ENCODE measurements at regions not wholly inside any gene's neighbourhood (a gene's known extent, or its start where the extent isn't known, plus 50 kb on each side); places are given as distances from the start of the nearest gene placed in this dataset.

DNA sequence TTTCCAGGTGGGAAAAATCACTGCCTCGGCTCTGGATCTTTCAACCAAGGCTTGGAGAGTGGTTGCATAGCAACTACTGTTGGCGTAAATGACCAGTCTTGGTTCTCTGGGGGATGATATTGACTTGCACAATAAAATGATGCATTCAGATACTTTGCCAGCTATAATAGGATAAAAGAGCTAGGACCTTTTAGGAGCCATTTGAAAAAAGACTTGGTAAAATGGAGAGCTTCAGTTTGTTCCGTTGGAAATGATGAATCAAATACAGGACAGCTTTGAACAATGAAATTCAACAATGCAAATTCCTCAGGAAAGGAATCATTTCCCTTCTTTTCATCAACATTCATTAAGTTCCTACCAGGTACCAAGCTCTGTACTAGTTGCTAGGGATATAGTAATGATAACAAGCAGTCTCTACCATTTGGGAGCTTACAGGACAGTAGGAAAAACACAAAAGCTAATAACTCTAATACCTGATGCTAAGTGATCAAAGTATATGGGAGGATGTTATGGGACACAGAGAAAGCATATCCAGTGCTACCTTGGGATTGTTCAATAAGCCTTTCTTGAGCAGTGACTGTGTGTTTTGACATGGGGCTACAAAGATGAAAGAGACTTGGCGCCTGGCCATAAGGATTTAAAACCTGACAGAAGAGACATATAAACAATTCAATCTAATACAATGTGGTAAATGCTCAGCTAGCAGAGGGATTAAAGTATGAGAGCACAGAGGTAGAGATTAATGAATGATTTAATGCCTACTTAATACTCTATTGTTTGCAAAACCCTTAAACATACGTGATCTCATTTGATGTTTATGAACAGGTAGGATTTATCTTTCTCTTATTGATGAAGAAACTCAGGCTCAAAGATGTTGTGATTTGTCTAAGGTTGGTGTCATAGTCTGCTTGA is 110.7 kb downstream of the QPCT start:
- Mint-ChIP-seq H3K4me1 (ENCODE audit: low read depth) (peaks cover 50% of the 10 kb centered on the region), H3K27me3 (ENCODE audit: insufficient read depth) (peaks cover 1% of the 10 kb centered on the region)
- TF ChIP-seq, protein P1, sequence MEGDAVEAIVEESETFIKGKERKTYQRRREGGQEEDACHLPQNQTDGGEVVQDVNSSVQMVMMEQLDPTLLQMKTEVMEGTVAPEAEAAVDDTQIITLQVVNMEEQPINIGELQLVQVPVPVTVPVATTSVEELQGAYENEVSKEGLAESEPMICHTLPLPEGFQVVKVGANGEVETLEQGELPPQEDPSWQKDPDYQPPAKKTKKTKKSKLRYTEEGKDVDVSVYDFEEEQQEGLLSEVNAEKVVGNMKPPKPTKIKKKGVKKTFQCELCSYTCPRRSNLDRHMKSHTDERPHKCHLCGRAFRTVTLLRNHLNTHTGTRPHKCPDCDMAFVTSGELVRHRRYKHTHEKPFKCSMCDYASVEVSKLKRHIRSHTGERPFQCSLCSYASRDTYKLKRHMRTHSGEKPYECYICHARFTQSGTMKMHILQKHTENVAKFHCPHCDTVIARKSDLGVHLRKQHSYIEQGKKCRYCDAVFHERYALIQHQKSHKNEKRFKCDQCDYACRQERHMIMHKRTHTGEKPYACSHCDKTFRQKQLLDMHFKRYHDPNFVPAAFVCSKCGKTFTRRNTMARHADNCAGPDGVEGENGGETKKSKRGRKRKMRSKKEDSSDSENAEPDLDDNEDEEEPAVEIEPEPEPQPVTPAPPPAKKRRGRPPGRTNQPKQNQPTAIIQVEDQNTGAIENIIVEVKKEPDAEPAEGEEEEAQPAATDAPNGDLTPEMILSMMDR (IDR thresholded peaks at IDR 0.05) = no peak

DNA sequence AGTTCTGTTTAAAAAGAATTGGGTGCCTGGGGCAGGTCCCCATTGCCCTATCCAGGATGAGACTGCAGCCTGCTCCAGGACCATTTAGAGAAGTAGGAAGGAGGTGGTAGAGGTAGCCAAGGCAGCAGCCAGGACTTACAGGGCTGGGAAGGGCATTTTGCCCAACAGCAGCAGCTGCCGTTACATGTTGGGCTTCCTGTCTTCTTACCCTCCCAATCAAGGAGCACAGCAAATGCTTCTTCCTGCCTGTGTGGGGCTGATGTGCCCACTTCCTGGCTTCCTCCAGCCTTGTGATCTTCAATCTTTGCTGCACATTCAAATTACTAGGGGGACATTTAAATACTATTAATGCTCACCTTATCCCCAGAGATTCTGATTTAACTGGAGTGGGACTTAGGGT is 112.0 kb downstream of the QPCT start:
- Mint-ChIP-seq H3K4me3 (peak overlapping the region; percentile 80; the same call in 1 of the 2 replicates), H3K27me3 (ENCODE audit: insufficient read depth) (no peaks in the 10 kb centered on the region), H3K4me1 (ENCODE audit: low read depth) (peaks cover 64% of the 10 kb centered on the region), H3K9me3 (no peaks in the 10 kb centered on the region), H3K36me3 (ENCODE audit: low read depth) (no peaks in the 10 kb centered on the region), H3K27ac (no peak overlapping the region)
- TF ChIP-seq, protein P1 (IDR thresholded peaks at IDR 0.05) = no peak
- DNase-seq = no peak

More for the DNA sequence above, 110.7 kb downstream of the QPCT start:
- no peak for DNase-seq
- Mint-ChIP-seq H3K27ac (no peak overlapping the region), H3K4me3 (no peak overlapping the region), H3K36me3 (ENCODE audit: low read depth) (no peaks in the 10 kb centered on the region), H3K9me3 (no peaks in the 10 kb centered on the region)

DNA sequence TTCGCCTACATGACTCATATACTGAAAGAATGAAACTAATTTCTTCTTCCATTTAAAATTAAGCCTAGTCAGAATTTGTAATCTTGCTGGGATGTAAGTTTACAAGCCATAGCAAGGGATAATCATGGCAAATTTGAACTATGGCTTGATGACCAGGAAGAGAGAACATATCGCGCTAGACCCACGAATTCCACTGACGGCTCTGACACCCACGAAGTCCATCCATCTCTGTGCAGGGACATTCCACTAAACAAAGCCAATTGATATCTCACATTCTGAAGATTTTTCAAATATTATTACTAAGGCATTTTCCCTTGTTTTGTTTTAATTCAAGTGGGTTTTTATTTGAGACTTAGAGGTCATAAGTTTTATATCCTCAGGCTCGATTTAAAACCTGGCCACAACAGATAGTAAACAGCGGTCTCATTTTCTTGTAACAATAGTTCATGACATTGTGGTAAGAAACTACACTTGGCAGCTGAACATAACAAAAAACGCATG is 113.0 kb downstream of the QPCT start:
- TF ChIP-seq, protein P1 (IDR thresholded peaks at IDR 0.05) = no peak
- Mint-ChIP-seq H3K27ac (peak overlapping the region; percentile 81), H3K9me3 (no peaks in the 10 kb centered on the region), H3K4me3 (peak overlapping the region; percentile 80), H3K27me3 (ENCODE audit: insufficient read depth) (no peaks in the 10 kb centered on the region), H3K36me3 (ENCODE audit: low read depth) (no peaks in the 10 kb centered on the region), H3K4me1 (ENCODE audit: low read depth) (peaks cover 65% of the 10 kb centered on the region)
- DNase-seq = peak; percentile 65

DNA sequence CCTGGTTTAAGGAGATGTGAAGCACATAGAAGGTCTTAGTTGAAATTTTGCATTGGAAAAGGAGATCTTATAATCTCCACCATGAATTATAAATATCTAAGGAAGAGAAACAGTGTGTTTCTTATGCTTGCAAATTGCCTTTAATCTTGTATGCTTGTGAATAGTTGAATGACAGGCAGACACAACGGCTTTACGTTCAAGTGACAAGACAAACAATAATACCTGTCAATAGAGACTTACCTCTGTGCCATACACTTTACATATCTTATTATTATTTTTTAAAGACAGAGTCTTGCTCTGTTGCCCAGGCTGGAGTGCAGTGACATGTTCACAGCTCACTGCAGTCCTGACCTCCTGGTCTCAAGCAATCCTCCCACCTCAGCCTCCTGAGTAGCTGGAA is 113.7 kb downstream of the QPCT start:
- H3K4me3 Mint-ChIP-seq = no peak overlapping the region
- peaks cover 65% of the 10 kb centered on the region for H3K4me1 Mint-ChIP-seq (ENCODE audit: low read depth)
- no peaks in the 10 kb centered on the region; the same call in 1 of the 2 replicates for H3K36me3 Mint-ChIP-seq (ENCODE audit: low read depth)
- H3K27me3 Mint-ChIP-seq (ENCODE audit: insufficient read depth) = no peaks in the 10 kb centered on the region
- H3K27ac Mint-ChIP-seq = 0 out of 2 replicates have a peak overlapping the region, but pooled peaks have one; percentile 81
- H3K9me3 Mint-ChIP-seq = no peaks in the 10 kb centered on the region
- no peak for DNase-seq
- TF ChIP-seq, protein P1 (IDR thresholded peaks at IDR 0.05) = no peak

DNA sequence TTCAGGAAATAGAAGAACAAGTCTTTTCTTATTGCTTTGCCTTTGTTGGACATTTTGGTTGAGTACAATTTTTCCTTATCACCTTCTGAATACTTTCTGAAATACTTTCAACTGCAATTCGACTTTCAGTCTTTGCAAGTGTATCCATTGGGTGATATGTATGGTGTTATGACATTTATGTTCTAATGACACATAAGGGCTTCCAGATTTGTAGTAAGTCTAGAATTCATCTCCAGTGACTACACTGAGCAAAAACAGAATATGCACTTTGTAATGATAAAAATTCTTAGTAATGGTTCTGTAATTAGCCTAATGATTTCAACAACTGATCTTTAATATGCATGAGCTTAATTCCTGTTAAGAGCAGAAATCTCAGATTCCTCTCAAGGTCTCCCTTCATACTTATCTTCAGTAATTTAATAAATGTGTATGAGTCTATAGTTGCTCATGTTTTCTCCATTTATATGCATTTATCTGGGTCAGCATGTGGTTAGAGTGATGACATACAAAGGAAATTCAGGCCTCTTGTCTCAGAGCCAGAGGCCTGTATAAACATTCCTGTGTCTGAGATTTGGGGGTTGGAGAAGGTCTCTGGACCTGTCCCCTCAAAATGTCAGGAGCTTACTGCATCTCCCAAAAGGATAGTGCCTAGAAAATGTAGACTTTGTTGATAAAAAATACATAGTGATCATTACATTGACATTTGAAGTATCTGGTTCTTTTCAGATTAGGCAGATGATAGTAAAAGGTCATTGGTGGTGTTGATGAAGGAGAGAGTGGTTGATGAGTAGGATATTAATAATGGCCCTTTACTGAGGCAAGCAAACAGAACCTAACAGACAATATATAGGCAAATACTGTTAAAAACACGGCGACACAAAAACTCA is 114.9 kb downstream of the QPCT start:
- Mint-ChIP-seq H3K27me3 (ENCODE audit: insufficient read depth) (0 out of 2 replicates have a peak, but pooled peaks cover 2% of the 10 kb centered on the region), H3K36me3 (ENCODE audit: low read depth) (no peaks in the 10 kb centered on the region; the same call in 1 of the 2 replicates), H3K9me3 (no peaks in the 10 kb centered on the region), H3K27ac (peak overlapping the region; percentile 78), H3K4me3 (peak overlapping the region; percentile 40), H3K4me1 (ENCODE audit: low read depth) (peaks cover 65% of the 10 kb centered on the region)
- DNase-seq = peak; percentile 68
- TF ChIP-seq, protein P1 (IDR thresholded peaks at IDR 0.05) = no peak
